Sigmoid colon (tissue), 4 donors: ENCODE measurements at regions not wholly inside any gene's neighbourhood (a gene's known extent, or its start where the extent isn't known, plus 50 kb on each side); places are given as distances from the start of the nearest gene placed in this dataset.

Experiments used
- CTCF ChIP-seq, 4 experiments: fragments of 450-650 bp in 3 of 4; fragments of 200-600 bp in 1 of 4; IDR thresholded peaks; one replicate each; pipeline ENCODE4 v1.5.1; 2016 to 2019; ENCODE audit warnings: antibody characterized with exemption in 4 of 4, mild to moderate bottlenecking in 3 of 4, moderate library complexity in 2 of 4
- EP300 ChIP-seq, 4 donors: sonication (generic); formaldehyde crosslinking; IDR thresholded peaks; one replicate each; pipeline ENCODE4 v1.6.1; 2017; ENCODE audit warnings: antibody characterized with exemption in 4 of 4
- POLR2A ChIP-seq, 2 donors: fragments of 450-650 bp; IDR thresholded peaks; one replicate each; pipeline ENCODE4 v1.6.1; 2016; ENCODE audit warnings: antibody characterized with exemption in 2 of 2, mild to moderate bottlenecking in 2 of 2, moderate library complexity in 2 of 2
- POLR2AphosphoS5 ChIP-seq, 4 donors: sonication (generic); formaldehyde crosslinking; IDR thresholded peaks; one replicate each; pipeline ENCODE4 v1.6.1; 2017; ENCODE audit warnings: antibody characterized with exemption in 4 of 4

- TF ChIP-seq CTCF (IDR thresholded peaks at IDR 0.05) (no peak), POLR2A (IDR thresholded peaks at IDR 0.05) (no peak), POLR2AphosphoS5 (IDR thresholded peaks at IDR 0.05) (no peak), EP300 (IDR thresholded peaks at IDR 0.05) (no peak)
Measured at GRCh38 chr17:70377654-70378053, 208.3 kb downstream of the KCNJ2 start.
